GM12878 (cell line): ENCODE measurements at regions not wholly inside any gene's neighbourhood (a gene's known extent, or its start where the extent isn't known, plus 50 kb on each side); places are given as distances from the start of the nearest gene placed in this dataset.

ENCODE experiments used
- ATAC-seq: fragments of 200-7000 bp; cut with Tn5 transposase; 3 replicates; pipeline ENCODE4 v1.9.1; 2020; ENCODE audit warnings: mild to moderate bottlenecking, moderate library complexity
- BruUV-seq: library from RNA; stranded (reverse); fragments of 400-500 nt; replicated peaks from 2 replicates; lab custom pipeline; 2021; lab: Mats Ljungman, UMichigan
- CTCF ChIA-PET: fragments of 300-600 bp; sonication (Branson Sonifier 250); formaldehyde crosslinking; extraction: SDS; loops from one replicate; lab custom pipeline; 2021; ENCODE audit warnings: inconsistent platforms; lab: Yijun Ruan, JAX
- POLR2A ChIA-PET: fragments of 350-600 bp; formaldehyde crosslinking; extraction: SDS; loops from one replicate; lab custom pipeline; 2021; ENCODE audit warnings: inconsistent platforms; lab: Charles Lee
- RAD21 ChIA-PET: fragments of 300-600 bp; sonication (Branson Sonifier 250); formaldehyde crosslinking; loops from one replicate; lab custom pipeline; 2023; ENCODE audit warnings: antibody characterized with exemption; ENCODE audit not compliant: unreplicated experiment; lab: Charles Lee
- SMC1A ChIA-PET: fragments of 300-600 bp; sonication (Branson Sonifier 250); formaldehyde crosslinking; loops from one replicate; lab custom pipeline; 2023; ENCODE audit not compliant: unreplicated experiment, uncharacterized antibody; lab: Charles Lee
- DNase-seq: peaks from one replicate; pipeline ENCODE4 v3.0.0-alpha.2; 2011; ENCODE audit warnings: low read depth, low spot score
- FAIRE-seq: peaks from 3 replicates; lab custom pipeline; 2011; peaks lifted over from hg19 to GRCh38; lab: Jason Lieb, UNC
- H2AFZ ChIP-seq: 2 replicates; pipeline ENCODE4 v1.6.0; 2011; ENCODE audit warnings: low read depth, low read length, control low read depth; ENCODE audit not compliant: control insufficient read depth
- H3K27ac ChIP-seq: 2 replicates; pipeline ENCODE4 v1.5.1; 2011; ENCODE audit warnings: control low read depth; ENCODE audit not compliant: control insufficient read depth, insufficient read depth
- H3K27me3 ChIP-seq, 2 experiments: replicated peaks in 1 of 2; 2 replicates each; pipeline versions ENCODE4 v1.6.0 to v1.6.1; 2011; ENCODE audit warnings: low read length in 1 of 2; ENCODE audit not compliant: control insufficient read depth in 2 of 2, insufficient read depth in 2 of 2
- H3K36me3 ChIP-seq, 2 experiments: 2 replicates each; pipeline ENCODE4 v1.5.1; 2011; ENCODE audit warnings: low read length in 1 of 2; ENCODE audit not compliant: control insufficient read depth in 2 of 2, insufficient read depth in 2 of 2
- H3K4me1 ChIP-seq: 2 replicates; pipeline ENCODE4 v1.6.1; 2011; ENCODE audit warnings: mild to moderate bottlenecking, low read length, moderate library complexity, mixed read lengths; ENCODE audit not compliant: control insufficient read depth, insufficient read depth
- H3K4me2 ChIP-seq: 2 replicates; pipeline ENCODE4 v1.6.0; 2011; ENCODE audit warnings: control low read depth; ENCODE audit not compliant: control insufficient read depth, insufficient read depth
- H3K4me3 ChIP-seq: fragments of 200-600 bp; sonication (generic); 2 replicates; pipeline ENCODE4 v1.5.1; 2016
- H3K79me2 ChIP-seq: 2 replicates; pipeline ENCODE4 v1.6.0; 2011; ENCODE audit warnings: low read length; ENCODE audit not compliant: control insufficient read depth, insufficient read depth
- H3K9ac ChIP-seq: 2 replicates; pipeline ENCODE4 v1.8.0; 2011; ENCODE audit warnings: low read length, control low read depth, mixed read lengths; ENCODE audit not compliant: control insufficient read depth, insufficient read depth
- H3K9me3 ChIP-seq: replicated peaks from 3 replicates; pipeline ENCODE4 v1.5.1; 2011; ENCODE audit warnings: mild to moderate bottlenecking, low read length; ENCODE audit not compliant: control insufficient read depth, insufficient read depth
- H4K20me1 ChIP-seq: 2 replicates; pipeline ENCODE4 v1.6.0; 2011; ENCODE audit not compliant: control insufficient read depth, insufficient read depth
- CEBPB ChIP-seq, 2 experiments: fragments of 150-350 bp in 1 of 2; IDR thresholded peaks; 2 replicates each; pipeline ENCODE4 v1.6.1; 2012 to 2014; ENCODE audit warnings: low read depth in 2 of 2, low read length in 2 of 2, borderline replicate concordance in 1 of 2, inconsistent platforms in 1 of 2
- CHD4 ChIP-seq: fragments of 200-600 bp; sonication (generic); IDR thresholded peaks from 2 replicates; pipeline ENCODE4 v1.6.1; 2016; ENCODE audit warnings: mild to moderate bottlenecking
- EGR1 ChIP-seq, 2 experiments: IDR thresholded peaks; 1 replicate in 1 of 2; 2 replicates in 1 of 2; pipeline ENCODE4 v1.6.1; 2011 to 2012; ENCODE audit warnings: low read depth in 2 of 2, low read length in 2 of 2, borderline replicate concordance in 1 of 2, mild to moderate bottlenecking in 1 of 2, moderate library complexity in 1 of 2
- KDM1A ChIP-seq: fragments of 200-600 bp; sonication (generic); IDR thresholded peaks from 2 replicates; pipeline ENCODE4 v1.6.1; 2016; ENCODE audit warnings: borderline replicate concordance
- NR2F1 ChIP-seq: fragments of 450-650 bp; conservative IDR thresholded peaks from 2 replicates; pipeline ENCODE4 v1.6.1; 2017; ENCODE audit warnings: mild to moderate bottlenecking
- WGBS: methylation state at CpG from one replicate; pipeline ENCODE4 v1.1.6; 2016; ENCODE audit warnings: low lambda C conversion rate; ENCODE audit not compliant: insufficient replicate concordance, insufficient coverage; ENCODE audit errors: missing lambda C conversion rate; 5-methylcytosine and 5-hydroxymethylcytosine counted together
- in situ Hi-C: fragments of 300-500 bp; cut with MboI; formaldehyde crosslinking; loops from 9 replicates; pipeline ENCODE4 v1.14.3; 2018; ENCODE audit warnings: mixed read lengths
- intact Hi-C: fragments of 100-400 bp; cut with micrococcal nuclease; formaldehyde crosslinking; loops from one replicate; pipeline ENCODE4 v1.14.2; 2022; ENCODE audit not compliant: unreplicated experiment
- TF ChIP-seq, protein P1 (sequence below): fragments of 450-650 bp; formaldehyde crosslinking; IDR thresholded peaks from 2 replicates; pipeline ENCODE4 v1.4.0; 2020; ENCODE audit warnings: mild to moderate bottlenecking, moderate library complexity
- TF ChIP-seq, protein P2 (sequence below): fragments of 450-650 bp; formaldehyde crosslinking; IDR thresholded peaks from 2 replicates; pipeline ENCODE4 v1.4.0; 2022; ENCODE audit warnings: mild to moderate bottlenecking, moderate library complexity
- TF ChIP-seq, protein P3 (sequence below): fragments of 450-650 bp; IDR thresholded peaks from 2 replicates; pipeline ENCODE4 v1.6.1; 2017; ENCODE audit warnings: mild to moderate bottlenecking, low read depth, inconsistent platforms; ENCODE audit not compliant: poor library complexity, severe bottlenecking

DNA sequence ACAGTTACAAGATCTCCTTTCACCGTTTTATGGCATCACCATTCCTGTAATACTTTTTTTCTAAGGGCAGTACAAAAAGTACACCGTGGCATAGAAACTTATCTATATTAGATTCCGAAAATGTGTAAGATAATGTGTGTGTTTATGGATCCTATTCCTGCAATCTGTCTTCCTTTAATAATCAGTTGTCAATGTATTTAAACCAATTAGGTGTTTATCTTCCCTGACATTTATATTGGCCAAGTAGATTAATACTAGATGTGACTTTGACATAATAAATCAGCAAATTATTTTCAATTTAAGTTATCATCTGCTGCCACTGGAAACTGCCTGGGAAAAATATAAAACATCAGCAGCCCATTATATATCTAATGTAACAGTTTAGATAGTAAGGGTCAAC is 770.3 kb upstream of the ADGRL2 start:
- no peaks in the 10 kb centered on the region for H3K79me2 ChIP-seq
- in situ Hi-C loops: no loop called here
- ChIA-PET RAD21 (no interaction called here), POLR2A (no interaction called here), SMC1A (no interaction called here), CTCF (no interaction called here)
- DNase-seq (no peak), FAIRE-seq (no peak), ATAC-seq (no peak)
- no peaks in the 10 kb centered on the region for H3K4me1 ChIP-seq
- no peaks in the 10 kb centered on the region for H4K20me1 ChIP-seq
- no peak overlapping the region for H3K4me3 ChIP-seq
- H3K9ac ChIP-seq: no peak overlapping the region
- intact Hi-C loops: no loop called here
- WGBS: 12% methylated on average over 3 of the region's 3 CpGs
- BruUV-seq: no TSS peak
- no peak overlapping the region for H3K4me2 ChIP-seq
- TF ChIP-seq EGR1 (IDR thresholded peaks at IDR 0.05; ENCODE audit: borderline replicate concordance in 1 of 2, low read depth in 2 of 2, low read length in 2 of 2): no peak
- no peak for TF ChIP-seq KDM1A
- TF ChIP-seq CEBPB (IDR thresholded peaks at IDR 0.05; ENCODE audit: borderline replicate concordance in 1 of 2, low read depth in 2 of 2, low read length in 2 of 2): no peak
- TF ChIP-seq, protein P1, sequence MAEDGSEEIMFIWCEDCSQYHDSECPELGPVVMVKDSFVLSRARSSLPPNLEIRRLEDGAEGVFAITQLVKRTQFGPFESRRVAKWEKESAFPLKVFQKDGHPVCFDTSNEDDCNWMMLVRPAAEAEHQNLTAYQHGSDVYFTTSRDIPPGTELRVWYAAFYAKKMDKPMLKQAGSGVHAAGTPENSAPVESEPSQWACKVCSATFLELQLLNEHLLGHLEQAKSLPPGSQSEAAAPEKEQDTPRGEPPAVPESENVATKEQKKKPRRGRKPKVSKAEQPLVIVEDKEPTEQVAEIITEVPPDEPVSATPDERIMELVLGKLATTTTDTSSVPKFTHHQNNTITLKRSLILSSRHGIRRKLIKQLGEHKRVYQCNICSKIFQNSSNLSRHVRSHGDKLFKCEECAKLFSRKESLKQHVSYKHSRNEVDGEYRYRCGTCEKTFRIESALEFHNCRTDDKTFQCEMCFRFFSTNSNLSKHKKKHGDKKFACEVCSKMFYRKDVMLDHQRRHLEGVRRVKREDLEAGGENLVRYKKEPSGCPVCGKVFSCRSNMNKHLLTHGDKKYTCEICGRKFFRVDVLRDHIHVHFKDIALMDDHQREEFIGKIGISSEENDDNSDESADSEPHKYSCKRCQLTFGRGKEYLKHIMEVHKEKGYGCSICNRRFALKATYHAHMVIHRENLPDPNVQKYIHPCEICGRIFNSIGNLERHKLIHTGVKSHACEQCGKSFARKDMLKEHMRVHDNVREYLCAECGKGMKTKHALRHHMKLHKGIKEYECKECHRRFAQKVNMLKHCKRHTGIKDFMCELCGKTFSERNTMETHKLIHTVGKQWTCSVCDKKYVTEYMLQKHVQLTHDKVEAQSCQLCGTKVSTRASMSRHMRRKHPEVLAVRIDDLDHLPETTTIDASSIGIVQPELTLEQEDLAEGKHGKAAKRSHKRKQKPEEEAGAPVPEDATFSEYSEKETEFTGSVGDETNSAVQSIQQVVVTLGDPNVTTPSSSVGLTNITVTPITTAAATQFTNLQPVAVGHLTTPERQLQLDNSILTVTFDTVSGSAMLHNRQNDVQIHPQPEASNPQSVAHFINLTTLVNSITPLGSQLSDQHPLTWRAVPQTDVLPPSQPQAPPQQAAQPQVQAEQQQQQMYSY (CRISPR knock-in tag): no peak
- TF ChIP-seq, protein P2, sequence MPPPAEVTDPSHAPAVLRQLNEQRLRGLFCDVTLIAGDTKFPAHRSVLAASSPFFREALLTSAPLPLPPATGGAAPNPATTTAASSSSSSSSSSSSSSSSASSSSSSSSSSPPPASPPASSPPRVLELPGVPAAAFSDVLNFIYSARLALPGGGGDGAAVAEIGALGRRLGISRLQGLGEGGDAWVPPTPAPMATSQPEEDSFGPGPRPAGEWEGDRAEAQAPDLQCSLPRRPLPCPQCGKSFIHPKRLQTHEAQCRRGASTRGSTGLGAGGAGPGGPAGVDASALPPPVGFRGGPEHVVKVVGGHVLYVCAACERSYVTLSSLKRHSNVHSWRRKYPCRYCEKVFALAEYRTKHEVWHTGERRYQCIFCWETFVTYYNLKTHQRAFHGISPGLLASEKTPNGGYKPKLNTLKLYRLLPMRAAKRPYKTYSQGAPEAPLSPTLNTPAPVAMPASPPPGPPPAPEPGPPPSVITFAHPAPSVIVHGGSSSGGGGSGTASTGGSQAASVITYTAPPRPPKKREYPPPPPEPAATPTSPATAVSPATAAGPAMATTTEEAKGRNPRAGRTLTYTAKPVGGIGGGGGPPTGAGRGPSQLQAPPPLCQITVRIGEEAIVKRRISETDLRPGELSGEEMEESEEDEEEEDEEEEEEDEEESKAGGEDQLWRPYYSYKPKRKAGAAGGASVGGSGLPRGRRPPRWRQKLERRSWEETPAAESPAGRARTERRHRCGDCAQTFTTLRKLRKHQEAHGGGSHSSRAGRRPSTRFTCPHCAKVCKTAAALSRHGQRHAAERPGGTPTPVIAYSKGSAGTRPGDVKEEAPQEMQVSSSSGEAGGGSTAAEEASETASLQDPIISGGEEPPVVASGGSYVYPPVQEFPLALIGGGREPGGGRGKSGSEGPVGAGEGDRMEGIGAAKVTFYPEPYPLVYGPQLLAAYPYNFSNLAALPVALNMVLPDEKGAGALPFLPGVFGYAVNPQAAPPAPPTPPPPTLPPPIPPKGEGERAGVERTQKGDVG (CRISPR knock-in tag): no peak
- no peak for TF ChIP-seq CHD4
- TF ChIP-seq, protein P3, sequence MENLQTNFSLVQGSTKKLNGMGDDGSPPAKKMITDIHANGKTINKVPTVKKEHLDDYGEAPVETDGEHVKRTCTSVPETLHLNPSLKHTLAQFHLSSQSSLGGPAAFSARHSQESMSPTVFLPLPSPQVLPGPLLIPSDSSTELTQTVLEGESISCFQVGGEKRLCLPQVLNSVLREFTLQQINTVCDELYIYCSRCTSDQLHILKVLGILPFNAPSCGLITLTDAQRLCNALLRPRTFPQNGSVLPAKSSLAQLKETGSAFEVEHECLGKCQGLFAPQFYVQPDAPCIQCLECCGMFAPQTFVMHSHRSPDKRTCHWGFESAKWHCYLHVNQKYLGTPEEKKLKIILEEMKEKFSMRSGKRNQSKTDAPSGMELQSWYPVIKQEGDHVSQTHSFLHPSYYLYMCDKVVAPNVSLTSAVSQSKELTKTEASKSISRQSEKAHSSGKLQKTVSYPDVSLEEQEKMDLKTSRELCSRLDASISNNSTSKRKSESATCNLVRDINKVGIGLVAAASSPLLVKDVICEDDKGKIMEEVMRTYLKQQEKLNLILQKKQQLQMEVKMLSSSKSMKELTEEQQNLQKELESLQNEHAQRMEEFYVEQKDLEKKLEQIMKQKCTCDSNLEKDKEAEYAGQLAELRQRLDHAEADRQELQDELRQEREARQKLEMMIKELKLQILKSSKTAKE: no peak
- TF ChIP-seq NR2F1: no peak
- H3K27me3 ChIP-seq: no peaks in the 10 kb centered on the region
- no peak overlapping the region for H3K27ac ChIP-seq
- H3K36me3 ChIP-seq: no peaks in the 10 kb centered on the region
- no peak overlapping the region for H2AFZ ChIP-seq
- H3K9me3 ChIP-seq: no peaks in the 10 kb centered on the region
